Type B pancreatic cell (in vitro differentiated cells): ENCODE measurements at regions not wholly inside any gene's neighbourhood (a gene's known extent, or its start where the extent isn't known, plus 50 kb on each side); places are given as distances from the start of the nearest gene placed in this dataset.

Experiments
- DNase-seq: peaks from one replicate; pipeline ENCODE4 v3.0.0; 2021; ENCODE audit warnings: mixed read lengths; ENCODE audit not compliant: unreplicated experiment; ENCODE audit errors: extremely low spot score
- H3K27ac Mint-ChIP-seq: 2 replicates; pipeline ENCODE4 v1.8.0; 2021; ENCODE audit warnings: mild to moderate bottlenecking, mixed read lengths
- H3K27me3 Mint-ChIP-seq: 2 replicates; pipeline ENCODE4 v1.8.0; 2021; ENCODE audit warnings: mixed read lengths
- H3K36me3 Mint-ChIP-seq: 2 replicates; pipeline ENCODE4 v1.8.0; 2021; ENCODE audit warnings: mixed read lengths
- H3K4me1 Mint-ChIP-seq: one replicate; pipeline ENCODE4 v1.8.0; 2021; ENCODE audit warnings: mixed read lengths; ENCODE audit not compliant: unreplicated experiment
- H3K4me3 Mint-ChIP-seq: 2 replicates; pipeline ENCODE4 v1.8.0; 2021; ENCODE audit warnings: mild to moderate bottlenecking, mixed read lengths
- H3K9me3 Mint-ChIP-seq: 2 replicates; pipeline ENCODE4 v1.8.0; 2021; ENCODE audit warnings: mixed read lengths
- CTCF ChIP-seq: fragments of 200-600 bp; sonication (generic); conservative IDR thresholded peaks from 2 replicates; pipeline ENCODE4 v1.5.0; 2021; ENCODE audit warnings: antibody characterized with exemption, mild to moderate bottlenecking

DNA sequence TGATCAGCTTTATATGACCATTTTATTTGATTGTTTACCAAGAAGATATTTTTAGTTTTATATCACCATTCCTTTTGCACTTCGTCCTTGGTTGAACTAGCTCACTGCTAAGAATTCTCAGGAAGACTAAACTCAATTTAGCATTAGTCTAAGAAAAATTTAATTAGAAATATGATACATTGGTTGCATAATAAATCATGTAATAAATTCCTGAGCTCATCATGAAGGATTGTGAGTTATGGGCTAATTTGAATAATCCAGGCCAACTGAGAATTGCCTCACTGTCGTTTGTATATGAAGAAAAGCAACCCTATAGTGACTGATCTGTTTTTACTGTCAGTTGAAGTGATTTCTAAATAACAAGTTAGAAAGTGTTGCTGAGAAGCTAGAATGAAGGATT lies 725.5 kb downstream of the DNAJB9 start:
- TF ChIP-seq CTCF = no peak
- Mint-ChIP-seq H3K4me3 (no peak overlapping the region), H3K4me1 (no peaks in the 10 kb centered on the region), H3K36me3 (no peaks in the 10 kb centered on the region), H3K27me3 (no peaks in the 10 kb centered on the region), H3K27ac (no peak overlapping the region), H3K9me3 (peaks cover 10% of the 10 kb centered on the region)
- DNase-seq = no peak

DNA sequence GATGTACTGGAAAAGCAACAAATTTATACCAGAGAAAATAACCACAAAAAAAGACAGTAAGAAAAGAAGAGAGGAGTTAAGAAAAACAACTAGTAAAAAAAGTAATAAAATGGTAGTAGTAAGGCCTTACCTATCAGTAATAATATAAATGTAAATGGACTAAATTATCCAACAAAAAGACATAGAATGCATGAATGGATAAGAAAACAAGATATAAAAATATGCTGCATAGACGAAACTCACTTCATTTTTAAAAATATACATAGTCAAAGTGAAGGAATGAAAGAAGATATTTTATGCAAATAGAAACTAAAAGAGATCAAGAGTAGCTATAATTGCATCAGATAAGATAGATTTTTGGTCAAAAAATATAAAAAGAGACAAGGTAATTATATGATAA lies 739.1 kb downstream of the DNAJB9 start:
- Mint-ChIP-seq H3K4me1 (no peaks in the 10 kb centered on the region), H3K9me3 (peaks cover 22% of the 10 kb centered on the region), H3K36me3 (no peaks in the 10 kb centered on the region), H3K27me3 (no peaks in the 10 kb centered on the region), H3K27ac (no peak overlapping the region), H3K4me3 (no peak overlapping the region)
- no peak for DNase-seq
- no peak for TF ChIP-seq CTCF

DNA sequence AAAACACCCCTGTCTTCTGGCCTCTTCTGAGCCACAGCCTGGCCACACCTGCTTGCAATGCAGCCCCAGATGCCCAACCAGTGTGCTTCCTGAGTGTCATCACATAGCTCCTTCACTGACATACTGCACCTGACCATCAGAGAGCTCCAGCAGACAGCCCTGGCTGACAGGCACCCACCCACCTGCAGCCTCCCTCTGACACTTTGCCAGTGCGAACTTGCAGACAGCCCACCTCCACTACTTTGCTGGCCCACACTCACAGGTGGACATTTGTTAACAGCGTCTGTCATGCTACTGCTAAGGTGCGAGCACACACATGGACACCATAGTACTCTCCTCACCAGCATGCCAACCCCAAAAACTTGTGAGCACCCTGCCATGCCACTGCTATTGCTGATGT lies 740.1 kb downstream of the DNAJB9 start:
- no peak overlapping the region for H3K27ac Mint-ChIP-seq
- no peaks in the 10 kb centered on the region for H3K4me1 Mint-ChIP-seq

GRCh38 chr7:109318136-109318535 lies 748.5 kb downstream of the DNAJB9 start:
- DNase-seq = no peak
- Mint-ChIP-seq H3K27me3 (no peaks in the 10 kb centered on the region), H3K9me3 (no peaks in the 10 kb centered on the region), H3K4me3 (no peak overlapping the region), H3K4me1 (no peaks in the 10 kb centered on the region), H3K36me3 (no peaks in the 10 kb centered on the region), H3K27ac (no peak overlapping the region)
- TF ChIP-seq CTCF = no peak

More for the DNA sequence above, 740.1 kb downstream of the DNAJB9 start:
- Mint-ChIP-seq H3K4me3 (no peak overlapping the region), H3K27me3 (no peaks in the 10 kb centered on the region), H3K9me3 (peaks cover 17% of the 10 kb centered on the region), H3K36me3 (no peaks in the 10 kb centered on the region)
- TF ChIP-seq CTCF = no peak
- DNase-seq = no peak

DNA sequence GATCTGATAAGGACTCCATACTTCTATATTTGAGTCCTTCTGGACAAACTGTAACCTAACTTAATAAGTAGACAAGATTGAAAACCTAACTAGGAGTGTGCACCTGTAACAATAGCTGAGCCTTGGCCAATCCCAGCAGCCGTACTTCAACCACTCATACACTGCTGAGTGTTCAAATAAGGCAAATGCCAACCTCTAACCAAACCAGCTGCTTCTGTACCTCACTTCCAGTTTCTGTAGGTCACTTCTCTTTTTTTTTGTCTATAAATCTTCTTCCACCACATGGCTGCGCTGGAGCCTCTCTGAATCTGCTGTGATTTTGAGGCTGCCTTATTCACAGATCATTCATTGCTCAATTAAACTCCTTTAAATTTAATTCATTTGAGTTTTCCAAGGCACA lies 753.2 kb downstream of the DNAJB9 start:
- TF ChIP-seq CTCF = no peak
- no peak overlapping the region for H3K4me3 Mint-ChIP-seq
- H3K4me1 Mint-ChIP-seq = no peaks in the 10 kb centered on the region
- H3K9me3 Mint-ChIP-seq = no peaks in the 10 kb centered on the region
- DNase-seq = no peak
- H3K27ac Mint-ChIP-seq = no peak overlapping the region
- H3K36me3 Mint-ChIP-seq = no peaks in the 10 kb centered on the region
- H3K27me3 Mint-ChIP-seq = no peaks in the 10 kb centered on the region

DNA sequence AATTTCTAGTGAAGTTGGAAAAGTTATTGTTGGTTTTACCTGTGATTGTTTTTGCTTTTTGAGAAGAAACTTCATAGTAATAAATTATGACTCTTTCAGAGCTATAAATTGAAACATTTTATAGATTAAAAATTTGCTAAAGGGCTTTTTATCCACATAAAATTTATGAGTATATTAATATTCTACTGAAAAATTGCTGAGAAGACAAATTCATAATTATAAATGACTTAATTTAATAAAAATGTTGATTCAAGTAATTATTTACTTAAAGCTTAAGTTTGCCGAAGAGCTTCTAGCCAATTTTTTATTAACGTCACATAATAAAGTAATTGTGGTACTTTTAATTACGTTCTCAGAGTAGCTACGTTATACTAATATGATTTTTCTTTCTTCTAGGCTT lies 761.7 kb downstream of the DNAJB9 start:
- no peak for TF ChIP-seq CTCF
- H3K4me3 Mint-ChIP-seq = no peak overlapping the region
- H3K27me3 Mint-ChIP-seq = no peaks in the 10 kb centered on the region
- H3K36me3 Mint-ChIP-seq = no peaks in the 10 kb centered on the region
- H3K9me3 Mint-ChIP-seq = no peaks in the 10 kb centered on the region
- DNase-seq = no peak
- no peak overlapping the region for H3K27ac Mint-ChIP-seq
- H3K4me1 Mint-ChIP-seq = no peaks in the 10 kb centered on the region
